Fibroblast of skin of scalp (primary cell): ENCODE measurements at regions not wholly inside any gene's neighbourhood (a gene's known extent, or its start where the extent isn't known, plus 50 kb on each side); places are given as distances from the start of the nearest gene placed in this dataset.
A peak's percentile ranks its signal among the peaks of the same experiment; 100 is the strongest.

ENCODE experiments used
- DNase-seq: peaks from one replicate; pipeline ENCODE4 v3.0.0-alpha.2; 2013

- no peak for DNase-seq
These were observed 168.4 kb downstream of the GADD45G start for GRCh38 chr9:89773170-89773569.

- DNase-seq, result no peak
These were observed 170.1 kb downstream of the GADD45G start for GRCh38 chr9:89774858-89775370.

GRCh38 chr9:89775641-89776040 lies 170.8 kb downstream of the GADD45G start:
- no peak for DNase-seq

GRCh38 chr9:89776795-89777525 lies 172.1 kb downstream of the GADD45G start:
- DNase-seq, result no peak

- DNase-seq, result no peak
These were observed 172.7 kb downstream of the GADD45G start for GRCh38 chr9:89777544-89777943.

- no peak for DNase-seq
These were observed 173.6 kb downstream of the GADD45G start for GRCh38 chr9:89778100-89779090.

GRCh38 chr9:89779405-89780203 lies 174.8 kb downstream of the GADD45G start:
- peak; percentile 60 for DNase-seq

GRCh38 chr9:89780959-89781358 lies 176.1 kb downstream of the GADD45G start:
- DNase-seq, result no peak

- DNase-seq, result peak; percentile 15
These were observed 177.2 kb downstream of the GADD45G start for GRCh38 chr9:89781838-89782540.

- DNase-seq, result peak; percentile 42
These were observed 181.8 kb downstream of the GADD45G start for GRCh38 chr9:89786655-89787054.

- no peak for DNase-seq
These were observed 182.8 kb downstream of the GADD45G start for GRCh38 chr9:89787595-89787994.

- no peak for DNase-seq
These were observed 183.6 kb downstream of the GADD45G start for GRCh38 chr9:89788434-89788833.

- no peak for DNase-seq
These were observed 185.2 kb downstream of the GADD45G start for GRCh38 chr9:89789922-89790510.

- DNase-seq, result no peak
These were observed 185.8 kb downstream of the GADD45G start for GRCh38 chr9:89790542-89791109.

GRCh38 chr9:89791754-89792153 lies 186.9 kb downstream of the GADD45G start:
- no peak for DNase-seq

GRCh38 chr9:89792189-89793123 lies 187.6 kb downstream of the GADD45G start:
- DNase-seq, result no peak

GRCh38 chr9:89793124-89793495 lies 188.3 kb downstream of the GADD45G start:
- DNase-seq, result no peak

GRCh38 chr9:89793551-89793950 lies 188.7 kb downstream of the GADD45G start:
- no peak for DNase-seq

GRCh38 chr9:89794918-89795317 lies 190.1 kb downstream of the GADD45G start:
- no peak for DNase-seq
